Activated T-cell treated with anti-CD3 and anti-CD28 coated beads, Interleukin-2, amount 50 U/mL, for 4 hours (primary cell): ENCODE measurements at regions not wholly inside any gene's neighbourhood (a gene's known extent, or its start where the extent isn't known, plus 50 kb on each side); places are given as distances from the start of the nearest gene placed in this dataset.

Experiments used
- ATAC-seq, 2 donors: fragments of 200-7000 bp; cut with Tn5 transposase; one replicate each; pipeline ENCODE4 v1.10.0; 2021
- DNase-seq: peaks from one replicate; pipeline ENCODE4 v3.0.0-alpha.2; 2020
- H3K27me3 Mint-ChIP-seq: one replicate; pipeline ENCODE4 v1.8.0; 2021; ENCODE audit warnings: low read depth, mixed read lengths
- H3K36me3 Mint-ChIP-seq: one replicate; pipeline ENCODE4 v1.8.0; 2022; ENCODE audit warnings: mixed read lengths; ENCODE audit not compliant: insufficient read depth
- H3K4me1 Mint-ChIP-seq: one replicate; pipeline ENCODE4 v1.8.0; 2021; ENCODE audit warnings: low read depth, mixed read lengths
- H3K4me3 Mint-ChIP-seq: one replicate; pipeline ENCODE4 v1.8.0; 2021; ENCODE audit warnings: mild to moderate bottlenecking, moderate library complexity, mixed read lengths
- H3K9me3 Mint-ChIP-seq: one replicate; pipeline ENCODE4 v1.8.0; 2021; ENCODE audit warnings: mixed read lengths

DNA sequence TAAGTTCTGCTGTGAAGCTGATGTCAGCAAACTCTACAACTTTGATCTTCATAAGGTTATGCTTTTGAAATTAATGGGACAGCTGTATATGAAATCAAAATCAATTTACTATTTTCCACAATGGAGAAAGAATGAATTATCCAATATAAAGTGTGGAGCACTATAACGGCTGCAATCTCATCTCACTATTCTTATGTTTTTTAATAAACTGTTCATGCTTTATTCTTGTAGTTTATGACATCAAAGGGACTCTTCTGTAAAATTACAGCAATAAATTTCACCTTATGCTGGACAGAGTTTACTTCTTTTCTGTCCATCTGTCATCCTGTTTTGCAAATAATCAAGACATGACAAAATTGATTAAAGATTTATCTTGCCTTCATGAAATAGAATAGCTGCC, 192.5 kb downstream of the TECRL start:
- Mint-ChIP-seq H3K4me3 (no peak overlapping the region), H3K9me3 (peaks cover 13% of the 10 kb centered on the region), H3K27me3 (no peaks in the 10 kb centered on the region), H3K4me1 (no peaks in the 10 kb centered on the region), H3K36me3 (no peaks in the 10 kb centered on the region)
- DNase-seq, result no peak
- ATAC-seq, result no peak

- H3K4me3 Mint-ChIP-seq, result no peak overlapping the region
- ATAC-seq, result no peak
These were observed 203.9 kb downstream of the TECRL start for GRCh38 chr4:64205376-64205775.

GRCh38 chr4:64200001-64200555, 209.2 kb downstream of the TECRL start:
- DNase-seq, result no peak
- Mint-ChIP-seq H3K9me3 (peaks cover 11% of the 10 kb centered on the region), H3K4me1 (no peaks in the 10 kb centered on the region), H3K27me3 (no peaks in the 10 kb centered on the region), H3K4me3 (no peak overlapping the region), H3K36me3 (no peaks in the 10 kb centered on the region)
- no peak for ATAC-seq

More at GRCh38 chr4:64205376-64205775, 203.9 kb downstream of the TECRL start:
- no peaks in the 10 kb centered on the region for H3K27me3 Mint-ChIP-seq
- H3K9me3 Mint-ChIP-seq, result peaks cover 16% of the 10 kb centered on the region
- H3K4me1 Mint-ChIP-seq, result no peaks in the 10 kb centered on the region
- no peak for DNase-seq
- H3K36me3 Mint-ChIP-seq, result no peaks in the 10 kb centered on the region

DNA sequence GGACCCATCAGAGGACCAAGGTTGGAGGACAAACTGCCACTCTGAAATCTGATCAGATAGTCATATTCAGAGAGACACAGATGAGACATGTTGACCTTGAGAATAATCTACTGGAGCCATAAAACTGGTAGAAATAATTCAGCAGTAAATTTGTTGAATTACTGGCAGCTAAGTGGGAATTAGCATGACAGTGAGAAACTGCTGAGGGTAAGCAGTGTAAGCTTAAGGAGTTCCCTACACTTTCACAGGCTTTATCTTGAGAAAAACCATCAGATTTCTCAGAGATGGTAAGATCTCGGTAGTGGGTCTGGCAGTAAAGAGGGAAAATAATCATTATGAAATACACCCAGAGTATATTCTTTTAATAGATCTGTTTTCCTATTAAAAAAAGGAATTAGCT, 213.7 kb downstream of the TECRL start:
- ATAC-seq, result no peak

GRCh38 chr4:64192731-64193412, 216.4 kb downstream of the TECRL start:
- Mint-ChIP-seq H3K27me3 (no peaks in the 10 kb centered on the region), H3K36me3 (no peaks in the 10 kb centered on the region), H3K4me3 (no peak overlapping the region), H3K4me1 (no peaks in the 10 kb centered on the region), H3K9me3 (peaks cover 23% of the 10 kb centered on the region)
- no peak for ATAC-seq
- DNase-seq, result no peak

More for the DNA sequence above, 213.7 kb downstream of the TECRL start:
- Mint-ChIP-seq H3K4me3 (no peak overlapping the region), H3K27me3 (no peaks in the 10 kb centered on the region), H3K36me3 (no peaks in the 10 kb centered on the region), H3K4me1 (no peaks in the 10 kb centered on the region), H3K9me3 (peaks cover 15% of the 10 kb centered on the region)
- no peak for DNase-seq

GRCh38 chr4:64174247-64174882, 234.9 kb downstream of the TECRL start:
- no peak for ATAC-seq
- Mint-ChIP-seq H3K9me3 (no peaks in the 10 kb centered on the region), H3K27me3 (no peaks in the 10 kb centered on the region), H3K4me3 (no peak overlapping the region), H3K36me3 (no peaks in the 10 kb centered on the region), H3K4me1 (no peaks in the 10 kb centered on the region)
- no peak for DNase-seq

- Mint-ChIP-seq H3K9me3 (peaks cover 4% of the 10 kb centered on the region), H3K36me3 (no peaks in the 10 kb centered on the region), H3K4me1 (no peaks in the 10 kb centered on the region), H3K4me3 (no peak overlapping the region), H3K27me3 (no peaks in the 10 kb centered on the region)
- ATAC-seq (no peak), DNase-seq (no peak)
These were observed 242.9 kb downstream of the TECRL start for GRCh38 chr4:64166365-64166764.

DNA sequence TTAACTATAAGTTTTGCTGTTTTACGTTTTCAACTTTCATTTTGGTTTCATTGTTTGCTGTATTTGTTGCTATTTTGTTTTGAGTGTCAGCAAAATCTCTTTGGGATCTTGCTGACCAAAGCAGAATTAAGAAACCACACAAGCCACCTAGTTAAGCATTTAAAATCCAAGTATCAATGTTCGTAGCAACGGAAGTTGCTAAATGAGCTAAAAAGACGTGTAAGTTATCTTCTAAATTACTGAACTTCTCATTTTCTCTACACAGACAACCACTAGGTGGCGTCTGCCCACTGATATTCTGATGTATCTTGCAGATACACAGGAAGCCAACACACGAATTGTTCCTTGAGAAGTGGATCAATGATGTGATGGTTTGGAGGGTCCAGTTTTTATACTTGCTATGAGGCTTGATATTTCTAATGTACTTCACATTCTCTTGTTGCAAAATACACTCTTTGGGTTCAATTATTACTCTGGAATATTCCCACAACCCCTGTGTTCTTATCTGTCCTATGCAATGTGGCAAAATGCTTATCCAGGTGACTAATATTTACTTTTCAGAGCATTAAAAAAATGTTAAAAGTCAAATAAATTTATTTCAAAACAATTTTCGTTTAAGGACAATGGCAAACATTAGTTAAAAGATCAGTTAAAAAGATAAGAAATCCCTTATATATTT, 250.5 kb downstream of the TECRL start:
- H3K36me3 Mint-ChIP-seq, result no peaks in the 10 kb centered on the region
- ATAC-seq (no peak), DNase-seq (no peak)
- no peaks in the 10 kb centered on the region for H3K4me1 Mint-ChIP-seq
- H3K9me3 Mint-ChIP-seq, result no peaks in the 10 kb centered on the region
- no peak overlapping the region for H3K4me3 Mint-ChIP-seq
- H3K27me3 Mint-ChIP-seq, result no peaks in the 10 kb centered on the region

GRCh38 chr4:64157397-64157796, 251.9 kb downstream of the TECRL start:
- no peak overlapping the region for H3K4me3 Mint-ChIP-seq
- no peaks in the 10 kb centered on the region for H3K9me3 Mint-ChIP-seq
- DNase-seq (no peak), ATAC-seq (no peak)
- H3K36me3 Mint-ChIP-seq, result no peaks in the 10 kb centered on the region
- no peaks in the 10 kb centered on the region for H3K27me3 Mint-ChIP-seq
- H3K4me1 Mint-ChIP-seq, result no peaks in the 10 kb centered on the region

- H3K9me3 Mint-ChIP-seq, result no peaks in the 10 kb centered on the region
- H3K4me1 Mint-ChIP-seq, result no peaks in the 10 kb centered on the region
- H3K36me3 Mint-ChIP-seq, result no peaks in the 10 kb centered on the region
- ATAC-seq, result no peak
- no peaks in the 10 kb centered on the region for H3K27me3 Mint-ChIP-seq
- no peak overlapping the region for H3K4me3 Mint-ChIP-seq
- no peak for DNase-seq
These were observed 253.0 kb downstream of the TECRL start for GRCh38 chr4:64156253-64156652.

DNA sequence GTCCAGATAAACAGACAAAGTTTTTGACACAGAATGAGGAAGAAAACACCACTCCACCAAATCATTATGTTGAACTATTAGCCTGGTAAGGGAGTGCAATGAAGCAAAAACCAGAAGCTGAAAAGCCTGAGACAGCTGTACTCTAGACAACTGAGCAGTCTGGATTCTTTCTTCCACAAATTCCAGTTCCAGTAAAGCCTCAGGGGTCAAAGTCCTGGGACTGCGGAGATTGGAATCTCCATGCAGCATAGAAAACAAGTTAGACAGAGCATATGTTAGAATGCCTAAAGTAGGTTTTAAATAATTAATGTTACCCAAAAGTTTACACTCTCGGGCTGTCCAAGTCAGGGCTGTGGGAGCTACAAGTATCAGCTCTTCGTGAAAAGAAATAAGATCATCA, 263.2 kb downstream of the TECRL start:
- Mint-ChIP-seq H3K27me3 (no peaks in the 10 kb centered on the region), H3K36me3 (no peaks in the 10 kb centered on the region), H3K4me1 (no peaks in the 10 kb centered on the region), H3K9me3 (peaks cover 30% of the 10 kb centered on the region), H3K4me3 (no peak overlapping the region)
- DNase-seq (no peak), ATAC-seq (no peak)

GRCh38 chr4:64144994-64145393, 264.3 kb downstream of the TECRL start:
- ATAC-seq, result no peak
- DNase-seq, result no peak
- Mint-ChIP-seq H3K9me3 (peaks cover 29% of the 10 kb centered on the region), H3K36me3 (no peaks in the 10 kb centered on the region), H3K4me1 (no peaks in the 10 kb centered on the region), H3K27me3 (no peaks in the 10 kb centered on the region), H3K4me3 (no peak overlapping the region)

DNA sequence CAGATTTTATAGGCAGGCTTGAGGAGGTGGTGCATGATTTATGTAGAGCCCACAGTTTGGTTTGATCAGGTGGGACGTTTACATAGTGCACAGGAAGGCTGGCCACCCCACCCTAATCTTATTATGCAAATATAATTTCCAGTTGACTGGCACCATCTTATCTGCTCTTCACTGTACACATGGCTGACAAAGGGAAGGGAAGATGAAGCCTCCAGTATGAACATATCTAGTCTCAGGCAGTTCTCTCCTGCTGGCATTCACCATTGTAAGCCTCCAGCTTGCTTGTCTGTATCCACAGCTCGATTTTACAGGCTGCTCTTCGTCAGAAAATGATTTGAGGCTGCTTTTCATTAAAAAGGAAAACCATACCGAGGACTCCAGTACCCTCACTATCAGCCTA, 278.3 kb downstream of the TECRL start:
- Mint-ChIP-seq H3K27me3 (no peaks in the 10 kb centered on the region), H3K4me3 (no peak overlapping the region), H3K4me1 (no peaks in the 10 kb centered on the region), H3K36me3 (no peaks in the 10 kb centered on the region), H3K9me3 (no peaks in the 10 kb centered on the region)
- ATAC-seq (no peak), DNase-seq (no peak)

DNA sequence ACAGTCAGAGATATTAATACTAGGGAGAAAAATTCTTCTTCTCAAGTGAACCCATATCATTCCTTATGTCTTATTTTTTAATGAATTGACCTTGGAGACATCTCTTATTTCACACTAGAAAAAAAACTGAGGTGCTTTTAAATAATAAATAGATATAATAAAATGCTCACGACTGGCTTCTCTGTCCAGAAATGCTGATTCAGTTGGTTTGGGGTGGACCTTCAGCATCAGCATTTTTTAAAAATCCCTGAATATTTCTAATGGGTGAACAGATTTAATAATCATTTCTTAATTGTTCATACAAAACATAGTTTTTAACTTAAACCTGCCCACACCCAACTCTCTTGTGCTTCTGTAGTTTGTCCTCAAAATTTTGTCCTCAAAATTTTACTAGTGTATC, 283.9 kb downstream of the TECRL start:
- peaks cover 6% of the 10 kb centered on the region for H3K9me3 Mint-ChIP-seq
- ATAC-seq (no peak), DNase-seq (no peak)
- H3K4me3 Mint-ChIP-seq, result no peak overlapping the region
- H3K4me1 Mint-ChIP-seq, result no peaks in the 10 kb centered on the region
- no peaks in the 10 kb centered on the region for H3K27me3 Mint-ChIP-seq
- H3K36me3 Mint-ChIP-seq, result no peaks in the 10 kb centered on the region

DNA sequence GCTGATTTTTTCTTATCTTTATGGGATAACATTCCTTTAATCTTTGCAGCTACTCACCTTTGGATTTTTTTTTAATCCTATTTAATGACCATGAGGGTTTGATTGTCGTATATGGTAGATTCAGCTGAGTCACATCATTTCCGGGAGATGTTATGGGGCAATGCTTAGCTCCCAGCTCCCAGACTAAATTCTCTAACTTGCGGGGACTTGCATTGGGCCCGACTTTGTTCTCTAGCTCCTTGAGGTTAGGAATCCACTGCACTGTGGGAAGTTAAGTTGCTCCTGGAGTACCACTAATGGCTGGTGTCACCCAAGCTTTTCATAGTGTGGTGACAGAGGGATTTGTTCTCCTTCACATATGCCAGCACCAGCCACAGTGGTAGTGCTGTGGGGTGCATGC, 287.4 kb downstream of the TECRL start:
- H3K9me3 Mint-ChIP-seq, result peaks cover 6% of the 10 kb centered on the region
- DNase-seq, result no peak

More for the DNA sequence above, 287.4 kb downstream of the TECRL start:
- no peaks in the 10 kb centered on the region for H3K4me1 Mint-ChIP-seq
- no peaks in the 10 kb centered on the region for H3K27me3 Mint-ChIP-seq
- H3K36me3 Mint-ChIP-seq, result no peaks in the 10 kb centered on the region
- no peak for ATAC-seq
- no peak overlapping the region for H3K4me3 Mint-ChIP-seq
